Activated CD4-positive, CD25-positive, alpha-beta regulatory T cell treated with anti-CD3 and anti-CD28 coated beads, Interleukin-2, amount 50 U/mL, for 16 hours (primary cell): ENCODE measurements at regions not wholly inside any gene's neighbourhood (a gene's known extent, or its start where the extent isn't known, plus 50 kb on each side); places are given as distances from the start of the nearest gene placed in this dataset.

Experiments
- DNase-seq: peaks from one replicate; pipeline ENCODE4 v3.0.0-alpha.2; 2020; ENCODE audit warnings: low read depth, low spot score

DNA sequence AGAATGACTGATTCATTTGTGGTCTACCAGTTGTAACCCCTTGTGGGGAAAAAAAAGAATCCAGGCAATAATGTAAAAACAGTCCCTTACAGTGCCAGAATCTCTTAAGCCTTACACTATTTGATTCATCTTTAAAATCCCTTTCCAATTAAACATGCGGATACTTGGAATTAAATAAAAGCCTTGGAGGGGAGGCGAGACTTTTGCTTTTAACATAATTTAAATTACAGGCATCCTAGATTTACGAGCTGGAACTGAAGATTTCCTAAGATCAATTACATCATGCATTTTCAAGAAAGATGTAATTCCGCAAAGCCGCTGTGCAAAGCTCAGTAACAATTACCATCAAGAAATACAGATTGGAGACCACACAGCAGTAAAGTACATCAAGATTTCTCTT lies 370.2 kb downstream of the MTRR start:
- DNase-seq = no peak

DNA sequence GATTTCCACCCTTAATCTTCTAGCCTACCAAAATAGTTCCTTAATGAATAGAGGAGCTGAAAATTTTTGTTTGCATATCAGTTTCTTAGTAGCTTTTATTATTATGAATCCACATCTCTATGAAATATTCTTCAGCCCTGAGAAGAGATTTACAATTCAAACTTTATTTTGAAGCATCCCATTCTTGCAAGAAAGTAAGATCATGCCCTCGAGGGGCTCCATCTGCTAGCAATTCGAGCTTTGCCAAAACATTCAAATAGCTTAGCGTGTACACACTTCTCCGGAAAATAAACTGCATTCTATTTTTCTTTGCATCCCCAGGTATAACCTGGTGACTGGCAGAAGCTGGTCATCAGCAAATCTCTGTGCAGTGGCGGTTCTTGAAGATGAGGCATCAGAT lies 370.7 kb downstream of the MTRR start:
- no peak for DNase-seq

DNA sequence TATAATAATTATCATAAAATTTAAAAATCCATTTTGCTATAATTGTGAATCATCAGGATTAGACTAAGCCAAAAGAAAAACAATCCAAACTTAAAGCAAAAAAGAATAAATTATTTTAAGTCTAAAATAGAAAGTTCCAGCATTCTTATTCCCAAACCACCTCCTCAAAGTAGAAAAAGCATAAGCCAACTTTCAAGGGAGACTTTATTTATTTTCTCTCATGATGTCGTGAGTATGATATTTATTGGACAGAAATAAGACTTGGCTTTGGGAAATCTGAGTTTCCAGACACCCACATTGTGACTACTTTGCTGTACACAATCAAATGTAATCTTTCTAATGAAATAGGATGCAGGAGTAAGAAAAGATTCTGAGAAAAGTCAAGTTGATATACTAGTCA lies 372.1 kb downstream of the MTRR start:
- no peak for DNase-seq

DNA sequence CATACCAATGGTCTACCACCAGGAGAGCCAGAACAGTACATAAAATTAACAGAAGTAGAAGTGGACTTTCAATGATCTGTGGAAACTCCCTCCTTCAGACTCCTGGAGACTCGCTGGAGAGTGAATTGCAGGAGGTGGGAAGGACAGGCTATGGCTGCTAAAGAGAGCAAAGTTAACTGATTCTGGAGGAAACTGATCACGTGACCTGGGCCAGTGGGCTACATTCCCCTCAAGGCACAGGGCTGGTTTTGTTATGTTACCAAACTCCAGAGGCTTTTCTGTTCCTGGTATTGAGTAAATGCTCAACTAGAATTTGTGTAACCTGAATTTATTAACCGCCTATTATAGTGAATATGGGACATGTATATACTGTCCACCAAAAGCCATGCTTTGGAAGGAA lies 372.6 kb downstream of the MTRR start:
- no peak for DNase-seq

DNA sequence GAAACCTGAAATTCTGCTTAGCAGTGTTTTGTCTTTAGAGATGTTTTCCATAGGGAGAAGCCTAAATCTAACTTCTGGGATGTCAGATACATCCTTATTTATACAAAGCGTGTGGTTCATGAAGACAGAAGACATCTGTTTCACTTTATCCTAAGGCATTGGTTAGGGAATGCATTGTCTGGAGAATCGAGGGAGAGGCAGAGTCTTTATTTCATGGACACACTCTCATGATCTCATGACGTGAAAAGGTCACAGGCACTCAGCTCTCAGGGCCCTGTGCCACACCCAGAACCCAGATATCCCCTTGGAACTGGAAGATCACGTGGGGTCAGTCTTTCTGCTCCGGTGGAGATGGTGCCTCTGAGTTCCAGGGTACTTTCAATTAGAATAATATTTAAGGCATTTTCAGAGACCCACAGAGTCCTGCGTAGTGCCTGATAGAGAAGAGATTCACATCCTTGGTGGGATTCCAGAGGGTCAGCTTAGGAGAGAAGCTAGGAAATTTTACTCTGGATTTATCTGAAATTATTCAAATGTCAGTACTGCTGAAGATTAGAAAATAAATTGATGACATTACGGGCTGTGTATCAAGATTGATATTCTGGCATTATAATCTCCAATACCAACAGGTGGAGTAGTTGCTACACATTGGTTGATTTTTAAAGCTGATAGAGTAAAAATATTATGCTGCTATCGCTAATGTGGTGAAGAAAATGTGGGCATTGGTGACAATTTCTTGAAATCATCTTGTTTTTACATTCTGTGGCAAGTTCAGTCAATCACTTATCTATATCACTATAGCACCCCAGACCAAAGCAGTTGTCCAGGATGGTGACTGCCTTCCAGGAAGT lies 378.3 kb downstream of the MTRR start:
- no peak for DNase-seq

DNA sequence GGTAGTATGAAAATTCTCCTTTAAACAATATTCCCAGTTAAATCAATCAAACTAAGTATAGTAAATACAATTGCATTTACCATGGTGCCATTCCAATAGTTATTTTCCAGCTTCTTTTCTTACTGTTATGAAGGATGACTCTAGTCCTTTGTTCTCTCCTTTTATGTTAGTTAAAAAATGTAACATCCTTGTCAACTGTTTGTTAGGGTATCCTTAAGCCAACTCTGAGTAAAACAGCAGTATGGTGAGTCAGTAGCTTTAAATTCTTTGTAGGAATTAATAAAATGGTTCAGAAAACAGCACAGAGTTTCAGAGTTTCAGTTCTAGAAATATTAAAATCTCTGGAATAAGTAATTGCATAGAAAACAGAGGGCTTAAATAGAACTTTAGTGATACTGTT lies 384.4 kb downstream of the MTRR start:
- DNase-seq = no peak

DNA sequence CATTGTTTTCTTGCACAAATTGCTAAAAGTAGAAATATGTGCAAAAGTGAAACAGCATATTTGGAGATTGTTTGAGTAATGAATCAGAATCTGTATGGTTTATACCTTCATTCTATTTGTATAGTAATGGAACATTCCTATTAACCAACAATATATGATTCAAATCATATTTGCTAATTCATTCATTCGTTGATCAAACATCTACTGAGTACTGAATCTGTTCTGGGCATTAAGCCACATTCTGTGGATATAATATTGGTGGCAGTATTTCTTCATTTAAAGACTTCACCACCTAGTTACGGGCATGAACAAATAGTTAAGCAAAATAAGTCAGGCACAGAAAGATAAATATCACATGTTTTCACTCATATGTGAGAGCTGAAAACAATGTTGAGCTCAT lies 385.7 kb downstream of the MTRR start:
- no peak for DNase-seq

DNA sequence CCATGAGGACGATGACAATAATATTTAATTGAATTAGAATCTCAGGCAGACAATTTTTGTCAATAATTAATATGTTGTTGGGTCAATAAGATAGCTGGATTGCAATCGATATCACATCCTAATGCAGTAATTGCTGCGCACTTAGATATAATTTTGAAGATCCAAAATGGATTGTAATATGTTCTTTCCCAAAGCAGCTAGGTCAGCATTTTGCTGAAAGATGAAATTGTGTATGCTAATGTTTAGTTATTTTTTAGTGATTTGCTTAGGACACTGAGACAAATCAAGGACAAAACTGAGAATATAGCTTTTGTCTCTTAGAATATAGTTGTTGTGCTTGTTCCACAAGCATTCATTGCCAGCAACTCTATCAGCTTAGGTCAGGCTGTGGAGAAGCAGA lies 389.9 kb downstream of the MTRR start:
- DNase-seq = no peak

DNA sequence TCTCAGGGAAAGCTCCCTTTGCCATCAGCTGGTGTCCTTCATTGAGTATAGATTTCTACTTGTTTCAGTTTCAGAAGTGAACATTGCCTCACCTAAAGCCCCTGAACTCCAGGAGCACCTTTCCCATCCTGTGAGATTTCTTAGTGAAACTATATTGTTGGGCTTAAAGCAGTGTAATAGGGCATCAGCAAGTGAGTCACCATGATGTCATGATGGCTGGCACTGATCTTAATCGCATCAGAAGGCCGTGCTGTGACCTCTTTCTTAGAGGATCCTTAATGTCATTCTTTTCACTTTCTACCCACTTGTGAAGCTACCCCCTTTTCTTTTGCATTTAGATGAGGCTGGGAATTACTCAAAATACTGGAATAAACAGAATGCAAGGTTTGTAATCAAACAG lies 401.3 kb downstream of the MTRR start:
- DNase-seq = no peak

DNA sequence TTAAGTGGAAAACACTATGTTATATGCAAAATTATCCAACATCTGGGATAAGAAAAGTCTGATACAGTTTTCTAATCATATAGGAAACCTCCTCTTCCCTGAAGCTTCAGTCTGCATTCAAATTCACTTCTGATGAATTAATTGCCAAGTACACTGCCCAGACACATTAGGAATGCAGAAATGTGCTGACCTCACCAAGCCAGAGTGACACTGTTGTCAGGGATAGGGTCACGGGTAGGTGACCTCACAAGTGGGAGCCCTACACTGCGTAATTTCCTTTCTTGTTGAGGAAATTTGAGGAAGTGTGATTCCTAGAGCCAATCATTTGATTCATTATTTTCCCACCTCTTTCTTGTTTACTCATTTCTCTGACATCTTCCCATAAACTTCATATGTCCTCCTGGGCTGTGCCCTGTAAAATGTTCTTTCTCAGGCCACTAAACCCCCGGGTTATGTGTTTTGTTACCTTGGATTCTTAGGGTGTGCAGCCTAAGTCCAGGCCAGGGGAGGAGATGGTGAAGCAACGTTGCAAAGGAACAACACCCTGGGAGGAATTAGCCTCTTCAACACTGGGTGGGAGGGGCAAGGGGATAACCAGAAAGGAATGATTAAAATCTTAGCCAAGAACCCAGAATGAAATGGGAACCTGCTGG lies 411.9 kb downstream of the MTRR start:
- DNase-seq = no peak

DNA sequence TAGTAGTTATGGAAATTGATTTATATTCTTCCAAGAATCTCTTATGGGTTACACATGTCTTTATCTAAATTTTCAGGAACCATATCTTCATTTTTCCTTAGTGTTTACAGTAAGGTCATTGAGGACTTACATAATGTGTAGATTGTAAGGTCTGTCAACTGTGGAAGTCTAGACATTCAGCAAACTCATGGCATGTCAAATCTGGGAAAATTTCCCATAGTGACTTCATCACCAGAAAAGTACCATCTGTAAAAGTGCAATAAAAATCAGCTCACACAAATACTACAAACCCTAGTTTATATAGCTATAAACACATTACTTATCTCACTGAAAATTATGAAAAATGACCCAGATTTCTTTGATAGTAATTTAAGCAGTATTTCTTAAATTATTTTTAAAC lies 419.4 kb downstream of the MTRR start:
- no peak for DNase-seq

DNA sequence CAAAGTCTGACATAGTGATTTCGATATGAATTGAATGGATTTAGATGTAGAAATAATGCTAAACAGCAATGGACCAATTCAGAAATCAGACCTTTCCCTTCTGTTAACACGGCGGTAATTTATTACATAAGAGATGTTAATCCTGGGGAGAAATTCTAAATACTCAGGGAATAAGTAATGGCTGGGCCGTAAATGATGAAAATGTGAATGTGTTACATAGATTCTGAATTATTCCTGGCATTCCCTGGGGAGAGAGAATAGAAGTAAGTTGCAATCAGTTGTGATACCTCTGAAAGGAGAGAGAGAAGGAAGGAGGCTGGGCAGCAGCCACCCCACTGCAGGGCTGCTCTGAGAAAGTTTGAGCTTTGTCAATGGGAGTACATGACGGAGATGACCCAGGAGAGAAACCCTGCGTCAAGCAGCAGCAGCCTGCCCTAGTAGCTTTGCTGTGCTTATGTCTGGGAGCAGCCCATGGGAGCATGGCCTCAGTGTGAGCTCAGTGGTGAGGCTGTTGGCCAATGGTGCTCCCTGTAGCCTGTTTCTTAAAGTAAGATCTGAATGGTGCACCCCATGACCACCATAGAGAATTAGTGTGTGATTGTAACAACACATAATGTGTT lies 420.1 kb downstream of the MTRR start:
- no peak for DNase-seq

DNA sequence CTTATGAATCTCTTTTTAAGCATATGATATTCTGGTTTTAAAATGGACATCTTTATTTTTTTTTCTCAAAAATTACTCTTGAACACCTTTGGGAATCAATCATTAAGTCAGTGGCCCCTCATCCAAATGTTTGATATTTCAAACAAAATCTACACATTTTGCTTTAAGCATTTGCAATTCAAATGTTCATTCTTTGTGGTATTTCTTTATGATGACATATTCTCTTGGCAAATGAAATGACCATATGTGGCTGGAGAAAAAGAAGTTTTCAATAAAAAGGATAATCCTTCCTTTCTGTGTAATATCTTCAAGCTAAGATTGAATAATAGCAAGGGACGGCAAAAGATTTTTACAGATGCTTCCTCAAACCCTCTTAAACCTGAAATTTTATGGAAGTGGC lies 420.8 kb downstream of the MTRR start:
- no peak for DNase-seq

DNA sequence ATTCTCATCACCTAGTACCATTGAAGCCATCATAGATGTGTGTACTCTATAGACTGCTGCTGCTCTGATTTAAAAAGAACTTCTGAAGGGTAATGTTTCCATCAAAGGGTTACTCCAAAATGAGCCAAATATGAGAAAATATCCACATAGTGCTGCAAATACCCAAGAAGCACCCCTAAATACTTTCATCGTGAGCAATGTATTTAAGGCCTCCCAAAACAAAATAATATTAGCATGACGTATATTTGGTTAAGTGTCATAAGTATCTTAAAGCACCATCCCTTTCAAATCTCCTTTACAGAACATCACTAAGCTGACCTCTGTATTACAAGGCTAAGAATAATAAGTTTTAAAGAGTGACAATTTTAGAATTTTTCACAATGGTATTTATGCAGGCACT lies 421.8 kb downstream of the MTRR start:
- no peak for DNase-seq

DNA sequence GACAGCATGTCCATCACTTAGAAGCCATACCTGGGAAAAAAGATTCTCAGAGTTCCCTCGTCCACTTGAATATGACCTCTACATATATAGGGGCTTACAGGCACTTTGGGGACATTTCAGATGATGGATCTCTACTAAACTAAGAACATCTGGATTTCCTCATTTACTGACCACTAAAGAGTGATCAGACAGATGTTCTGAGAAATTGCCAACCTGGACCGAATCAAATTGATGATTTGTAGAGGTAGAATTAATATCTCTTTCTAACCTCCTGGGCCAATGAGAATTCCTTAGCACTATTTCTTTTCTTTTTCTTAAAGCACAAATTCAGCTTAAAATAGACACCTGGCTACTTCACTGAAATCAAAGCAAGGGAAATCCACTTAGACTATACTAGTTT lies 422.7 kb downstream of the MTRR start:
- no peak for DNase-seq

DNA sequence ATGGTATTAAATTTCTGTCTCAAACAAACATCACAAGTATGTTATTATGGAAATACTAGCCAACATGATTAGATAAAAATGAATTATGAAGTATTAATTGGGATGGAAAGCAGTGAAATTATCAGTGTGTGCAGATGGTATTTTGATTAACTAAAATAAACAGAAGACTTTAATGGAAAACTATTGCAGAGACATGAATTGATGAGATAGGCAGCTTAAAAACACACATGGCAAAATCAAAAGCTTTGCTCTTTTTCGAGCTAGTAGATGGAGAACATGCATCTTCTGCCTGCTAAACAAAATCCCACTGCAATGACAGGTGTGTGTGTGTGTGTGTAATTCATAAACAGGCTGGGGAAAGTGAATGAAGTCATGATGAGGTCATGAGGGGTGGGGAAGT lies 426.2 kb downstream of the MTRR start:
- no peak for DNase-seq

DNA sequence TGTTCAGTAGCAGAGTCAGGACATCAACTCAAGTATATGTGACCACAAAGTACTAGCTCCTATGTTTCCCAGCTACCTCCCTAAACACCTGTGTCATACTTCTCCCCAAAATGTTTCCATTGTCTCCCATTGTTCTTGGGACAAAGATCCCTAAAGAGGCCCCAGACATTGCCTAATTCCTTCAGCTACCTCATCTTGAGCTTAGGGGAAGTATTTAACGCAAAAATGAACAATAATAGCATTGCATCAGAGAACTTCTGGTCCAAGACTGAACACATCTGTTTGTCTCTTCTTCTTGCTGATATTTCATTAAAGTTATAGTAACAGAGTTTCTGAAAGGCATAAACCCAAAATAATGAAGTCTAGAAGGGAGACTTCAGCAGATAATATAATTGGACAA lies 430.8 kb downstream of the MTRR start:
- no peak for DNase-seq

DNA sequence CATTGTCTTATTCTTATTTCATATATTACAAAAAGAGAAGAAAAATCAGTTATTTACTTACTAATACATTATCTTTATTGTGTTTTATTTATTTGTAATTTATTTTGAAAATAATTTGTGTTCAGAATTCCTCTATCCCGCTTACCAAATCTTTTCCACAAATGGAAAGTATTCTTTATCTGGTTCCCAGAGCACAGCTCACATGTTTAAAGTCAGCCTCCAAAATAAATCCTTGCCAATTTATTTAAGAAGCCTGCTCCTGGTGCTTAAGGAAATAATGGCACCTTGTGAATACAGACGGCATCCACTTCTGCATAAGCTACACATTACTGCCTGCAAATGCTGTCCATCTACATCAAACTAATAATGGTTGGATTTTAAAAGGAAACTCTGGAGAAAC lies 435.4 kb downstream of the MTRR start:
- DNase-seq = no peak

DNA sequence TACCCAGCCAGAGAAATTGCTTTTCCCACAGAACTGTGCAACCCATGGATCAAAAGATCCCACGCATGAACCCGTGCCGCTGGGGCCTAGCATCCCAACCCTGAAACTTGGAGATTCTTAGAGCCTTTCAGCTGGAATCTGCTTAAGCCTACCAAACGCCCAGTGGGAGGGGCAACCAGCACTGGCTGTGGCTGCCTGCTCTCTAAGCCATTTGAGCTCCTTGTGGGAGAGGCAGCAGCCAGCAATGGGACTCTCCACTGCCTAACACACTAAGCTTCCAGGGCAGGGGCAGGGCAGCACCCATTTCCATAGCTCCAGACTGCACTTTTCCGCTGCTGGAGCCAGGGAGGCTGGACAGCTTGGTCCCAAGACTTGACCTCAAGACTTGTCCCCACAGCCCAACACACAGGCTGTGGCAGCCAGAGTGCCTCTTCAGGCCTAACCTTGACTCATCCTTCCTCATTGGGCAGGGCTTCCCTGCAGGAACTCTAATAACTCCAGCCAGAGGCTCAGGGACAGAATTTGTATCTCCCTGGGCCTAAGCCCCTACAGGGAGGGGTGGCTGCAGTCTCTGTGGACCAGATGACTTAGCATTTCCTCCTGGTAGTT lies 437.4 kb downstream of the MTRR start:
- DNase-seq = no peak

DNA sequence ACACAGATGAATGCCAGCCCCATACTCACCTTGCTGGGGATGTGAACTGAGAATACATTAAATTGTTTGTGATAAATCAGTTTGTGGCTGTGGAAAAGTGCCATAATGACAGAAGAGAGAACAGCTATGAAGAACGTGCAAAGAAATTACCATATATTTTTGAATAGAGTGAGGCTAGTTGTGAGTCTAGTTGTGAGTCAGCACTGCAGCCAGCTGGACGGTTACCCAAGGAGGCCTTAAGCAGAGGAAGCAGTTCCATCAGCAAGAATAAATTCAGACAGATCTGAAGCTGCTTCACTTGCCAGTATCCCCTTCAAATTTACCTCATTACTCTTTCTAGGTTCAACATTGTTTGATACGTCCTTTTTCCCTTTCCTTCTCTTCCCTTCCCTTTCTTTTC lies 446.0 kb downstream of the MTRR start:
- no peak for DNase-seq

DNA sequence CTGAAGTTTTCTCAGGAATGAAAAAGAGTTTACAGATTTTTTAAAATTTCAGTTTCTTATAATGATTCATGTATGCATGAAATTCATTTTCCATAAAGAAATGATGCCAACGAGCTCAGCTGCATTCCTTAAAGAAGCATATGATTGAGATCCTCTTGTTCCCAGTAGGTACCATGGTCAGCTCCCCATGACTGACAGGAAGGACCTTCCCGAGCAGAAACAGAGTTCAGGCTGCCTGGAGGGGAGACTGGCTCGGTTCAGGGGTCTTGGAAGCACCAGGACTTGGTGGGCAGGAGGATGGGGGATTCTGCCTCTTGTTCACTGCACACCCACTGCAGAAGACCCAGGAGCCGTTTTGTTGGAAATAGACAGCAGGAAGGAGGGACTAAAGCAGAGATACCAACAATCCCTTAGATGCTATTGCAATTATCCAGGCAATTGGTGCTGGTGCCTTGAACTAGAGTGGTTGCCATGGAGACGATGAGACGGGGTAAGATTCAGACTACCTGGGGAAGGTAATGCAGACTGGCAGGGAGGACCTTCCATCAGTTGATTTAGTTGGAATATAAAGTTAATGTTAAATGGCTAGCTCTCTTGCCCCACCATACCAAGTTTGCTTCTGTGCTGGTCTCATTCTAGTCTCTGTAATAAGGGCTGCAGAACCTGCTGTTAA lies 447.8 kb downstream of the MTRR start:
- no peak for DNase-seq

DNA sequence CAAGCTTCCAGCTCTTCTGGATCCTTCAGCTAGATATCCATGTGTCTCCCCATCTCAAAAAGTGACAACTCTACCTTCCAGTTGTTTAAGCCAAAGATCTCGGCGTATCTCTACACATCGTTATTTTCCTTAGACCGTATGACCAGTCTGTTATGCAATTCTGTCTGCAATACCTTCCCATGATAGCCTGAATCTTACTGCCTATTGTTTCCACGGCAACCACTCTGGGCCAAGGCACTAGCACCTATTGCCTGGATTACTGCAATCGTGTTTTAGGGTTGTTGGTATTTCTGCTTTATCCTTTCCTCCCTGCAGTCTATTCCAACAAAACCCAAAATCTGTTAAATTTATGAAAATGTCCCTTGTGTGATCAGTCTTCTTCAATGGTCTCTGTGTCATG lies 448.4 kb downstream of the MTRR start:
- no peak for DNase-seq
